ENCODE measurements at regions not wholly inside any gene's neighbourhood (a gene's known extent, or its start where the extent isn't known, plus 50 kb on each side); places are given as distances from the start of the nearest gene placed in this dataset.
"Not testable (repeated sequence)": the region's sequence is repeated elsewhere in the genome, so short reads cannot be mapped to it uniquely, and the experiment has no call there.

- no peaks in the 10 kb centered on the region for H3K27me3 ChIP-seq (ENCODE audit: control insufficient read depth in 4 of 4, insufficient read depth in 4 of 4, low read length in 3 of 4)
- no peaks in the 10 kb centered on the region for H3K4me1 ChIP-seq (ENCODE audit: control insufficient read depth in 4 of 4, insufficient read depth in 4 of 4, low read length in 3 of 4)
- H3K4me3 ChIP-seq (ENCODE audit: low read depth in 1 of 3, low read length in 3 of 3), result no peak overlapping the region
- no peaks in the 10 kb centered on the region for H3K36me3 ChIP-seq (ENCODE audit: control insufficient read depth in 4 of 4, insufficient read depth in 3 of 4, low read depth in 1 of 4, low read length in 3 of 4)
- 60% methylated on average over 2 of the region's 2 CpGs for WGBS
- no peak overlapping the region for H3K27ac ChIP-seq (ENCODE audit: low read depth in 1 of 2, low read length in 2 of 2)
- no peak for DNase-seq (ENCODE audit: low spot score)
- no peak for TF ChIP-seq YY1 (IDR thresholded peaks at IDR 0.05)
- no peak for TF ChIP-seq HNF4G (IDR thresholded peaks at IDR 0.05)
- no peak for TF ChIP-seq REST (IDR thresholded peaks at IDR 0.05)
- TF ChIP-seq SP1 (IDR thresholded peaks at IDR 0.05), result no peak
- TF ChIP-seq CTCF (IDR thresholded peaks at IDR 0.05; ENCODE audit: low read depth, low read length, missing input control), result no peak
- no peak for TF ChIP-seq RXRA (IDR thresholded peaks at IDR 0.05)
- TF ChIP-seq FOXA1 (IDR thresholded peaks at IDR 0.05), result no peak
- TF ChIP-seq TAF1 (conservative IDR thresholded peaks at IDR 0.05), result no peak
- no peak for TF ChIP-seq GABPA (IDR thresholded peaks at IDR 0.05 in 1 of 2, conservative IDR thresholded peaks at IDR 0.05 in 1 of 2)
- TF ChIP-seq ZBTB33 (IDR thresholded peaks at IDR 0.05), result no peak
- peaks cover 0 to 8% (median 1%) of the 10 kb centered on the region in 4 donors for H3K9me3 ChIP-seq (ENCODE audit: control insufficient read depth in 4 of 4, low read length in 3 of 4)
- no peak overlapping the region for H3K9ac ChIP-seq (ENCODE audit: low read depth in 1 of 2, low read length in 2 of 2)
These were observed 101.1 kb upstream of the SCAF8 start for GRCh38 chr6:154632119-154632518.

- H3K4me1 ChIP-seq (ENCODE audit: control insufficient read depth in 4 of 4, insufficient read depth in 4 of 4, low read length in 3 of 4), result no peaks in the 10 kb centered on the region
- H3K36me3 ChIP-seq (ENCODE audit: control insufficient read depth in 4 of 4, insufficient read depth in 3 of 4, low read depth in 1 of 4, low read length in 3 of 4), result no peaks in the 10 kb centered on the region
- no peak for DNase-seq (ENCODE audit: low spot score)
- H3K27ac ChIP-seq (ENCODE audit: low read depth in 1 of 2, low read length in 2 of 2), result no peak overlapping the region
- H3K4me3 ChIP-seq (ENCODE audit: low read depth in 1 of 3, low read length in 3 of 3), result no peak overlapping the region
- no peaks in the 10 kb centered on the region for H3K27me3 ChIP-seq (ENCODE audit: control insufficient read depth in 4 of 4, insufficient read depth in 4 of 4, low read length in 3 of 4)
- H3K9ac ChIP-seq (ENCODE audit: low read depth in 1 of 2, low read length in 2 of 2), result no peak overlapping the region
- H3K9me3 ChIP-seq (ENCODE audit: control insufficient read depth in 4 of 4, low read length in 3 of 4), result peaks cover 0 to 8% (median 1%) of the 10 kb centered on the region in 4 donors
- WGBS, result 91% methylated on average over 4 of the region's 4 CpGs
- TF ChIP-seq SP1 (IDR thresholded peaks at IDR 0.05) (no peak), FOXA1 (IDR thresholded peaks at IDR 0.05) (no peak), HNF4G (IDR thresholded peaks at IDR 0.05) (no peak)
These were observed 95.8 kb upstream of the SCAF8 start for GRCh38 chr6:154637392-154637791.

GRCh38 chr6:154638369-154638768 lies 94.8 kb upstream of the SCAF8 start:
- peaks cover 0 to 8% (median under 1%) of the 10 kb centered on the region in 4 donors for H3K9me3 ChIP-seq (ENCODE audit: control insufficient read depth in 4 of 4, low read length in 3 of 4)

GRCh38 chr6:154639196-154639595 lies 94.0 kb upstream of the SCAF8 start:
- H3K27me3 ChIP-seq (ENCODE audit: control insufficient read depth in 4 of 4, insufficient read depth in 4 of 4, low read length in 3 of 4); H3K4me1 ChIP-seq (ENCODE audit: control insufficient read depth in 4 of 4, insufficient read depth in 4 of 4, low read length in 3 of 4); H3K36me3 ChIP-seq (ENCODE audit: control insufficient read depth in 4 of 4, insufficient read depth in 3 of 4, low read depth in 1 of 4, low read length in 3 of 4); H3K27ac ChIP-seq (ENCODE audit: low read depth in 1 of 2, low read length in 2 of 2); H3K9ac ChIP-seq (ENCODE audit: low read depth in 1 of 2, low read length in 2 of 2); H3K4me3 ChIP-seq (ENCODE audit: low read depth in 1 of 3, low read length in 3 of 3); H3K9me3 ChIP-seq (ENCODE audit: control insufficient read depth in 4 of 4, low read length in 3 of 4); DNase-seq (ENCODE audit: low spot score): not testable (repeated sequence)
- WGBS, result 90% methylated on average over 7 of the region's 7 CpGs

More at GRCh38 chr6:154638369-154638768, 94.8 kb upstream of the SCAF8 start:
- WGBS, result 75% methylated on average over 3 of the region's 3 CpGs
- no peak for TF ChIP-seq FOXA2 (IDR thresholded peaks at IDR 0.05)
- TF ChIP-seq YY1 (IDR thresholded peaks at IDR 0.05), result no peak
- TF ChIP-seq TAF1 (conservative IDR thresholded peaks at IDR 0.05), result no peak
- no peak for TF ChIP-seq FOXA1 (IDR thresholded peaks at IDR 0.05)
- TF ChIP-seq NR2F2 (IDR thresholded peaks at IDR 0.05), result no peak
- no peak for TF ChIP-seq HNF4A (conservative IDR thresholded peaks at IDR 0.05)
- no peak for TF ChIP-seq ATF3 (IDR thresholded peaks at IDR 0.05)
- TF ChIP-seq RAD21 (IDR thresholded peaks at IDR 0.05), result no peak
- Histone ChIP-seq H3K36me3 (ENCODE audit: control insufficient read depth in 4 of 4, insufficient read depth in 3 of 4, low read depth in 1 of 4, low read length in 3 of 4) (no peaks in the 10 kb centered on the region), H3K4me1 (ENCODE audit: control insufficient read depth in 4 of 4, insufficient read depth in 4 of 4, low read length in 3 of 4) (no peaks in the 10 kb centered on the region), H3K27ac (ENCODE audit: low read depth in 1 of 2, low read length in 2 of 2) (no peak overlapping the region), H3K4me3 (ENCODE audit: low read depth in 1 of 3, low read length in 3 of 3) (no peak overlapping the region), H3K27me3 (ENCODE audit: control insufficient read depth in 4 of 4, insufficient read depth in 4 of 4, low read length in 3 of 4) (no peaks in the 10 kb centered on the region), H3K9ac (ENCODE audit: low read depth in 1 of 2, low read length in 2 of 2) (no peak overlapping the region)
- DNase-seq (ENCODE audit: low spot score), result no peak
